ENCODE measurements at regions not wholly inside any gene's neighbourhood (a gene's known extent, or its start where the extent isn't known, plus 50 kb on each side); places are given as distances from the start of the nearest gene placed in this dataset.

DNA sequence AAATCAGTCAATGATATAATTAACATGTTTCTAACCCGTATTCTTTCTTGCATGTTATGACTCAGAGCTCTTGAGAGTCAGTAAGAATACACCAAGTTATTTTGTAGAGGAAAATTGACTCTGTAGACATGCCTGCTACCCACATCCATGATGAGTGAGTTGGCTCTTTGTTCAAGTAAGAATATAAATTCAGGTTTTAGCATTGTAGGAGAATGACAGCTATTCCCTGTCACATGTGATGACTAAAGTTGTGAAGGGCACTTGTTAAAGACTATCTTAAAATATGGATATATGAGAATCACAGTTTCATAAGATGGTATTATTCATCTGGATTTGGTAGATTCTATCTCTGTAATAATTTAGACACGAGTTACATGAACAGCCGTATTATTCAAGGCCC lies 209.1 kb downstream of the CCDC59 start:
- DNase-seq = no peak

DNA sequence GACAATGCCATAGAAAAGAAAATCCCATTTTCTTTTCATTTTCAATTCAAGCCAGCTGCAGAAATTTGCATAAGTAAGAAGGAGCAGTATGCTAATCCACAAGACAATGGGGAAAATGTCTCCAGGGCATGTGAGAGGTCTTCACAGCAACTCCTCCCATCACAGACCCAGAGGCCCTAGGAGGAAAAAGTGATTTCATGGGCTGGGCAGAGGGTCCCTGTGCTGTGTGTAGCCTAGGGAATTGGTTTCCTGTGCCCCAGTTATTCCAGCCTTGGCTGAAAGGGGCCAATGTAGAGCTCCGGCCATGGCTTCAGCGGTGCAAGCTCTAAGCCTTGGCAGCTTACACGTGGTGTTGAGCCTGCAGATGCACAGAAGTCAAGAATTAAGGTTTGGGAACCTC lies 211.4 kb downstream of the CCDC59 start:
- no peak for DNase-seq

DNA sequence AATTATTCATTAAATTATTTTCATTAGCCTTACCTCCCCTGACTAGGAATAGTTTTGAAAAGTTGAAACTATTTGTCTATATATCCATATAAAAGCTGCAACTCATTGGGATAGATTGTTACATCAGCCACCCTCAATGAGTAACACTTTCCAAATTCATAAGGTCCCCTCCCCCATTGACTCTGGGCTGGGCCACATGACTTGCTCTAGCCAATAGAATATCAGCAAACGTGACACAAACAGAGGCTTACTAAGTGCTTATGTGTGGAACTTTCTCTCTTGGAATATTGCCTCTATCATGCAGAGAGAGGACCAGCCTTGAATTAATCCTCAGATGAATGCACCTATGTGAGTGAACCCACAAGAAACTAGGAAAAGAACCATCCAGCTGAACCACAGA lies 213.7 kb downstream of the CCDC59 start:
- DNase-seq = no peak

DNA sequence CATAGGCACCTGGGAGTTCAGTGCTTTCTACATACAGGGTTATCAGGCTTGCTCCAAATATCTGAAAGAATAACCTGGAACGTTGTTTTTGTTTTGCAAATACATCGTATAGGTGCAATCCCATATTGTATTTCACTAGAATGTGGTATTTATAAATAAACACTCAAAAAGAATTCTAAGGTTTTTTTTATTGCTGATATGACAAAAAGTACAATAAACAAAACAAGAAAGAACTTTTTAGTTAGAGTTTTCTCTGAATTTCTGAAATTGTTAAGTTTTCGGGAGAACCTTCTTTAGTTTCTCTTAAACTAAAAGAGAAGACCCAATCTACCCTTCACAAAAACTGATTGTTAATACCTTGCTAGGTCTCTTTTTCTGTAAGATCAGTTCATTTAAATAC lies 225.8 kb downstream of the CCDC59 start:
- DNase-seq = no peak

DNA sequence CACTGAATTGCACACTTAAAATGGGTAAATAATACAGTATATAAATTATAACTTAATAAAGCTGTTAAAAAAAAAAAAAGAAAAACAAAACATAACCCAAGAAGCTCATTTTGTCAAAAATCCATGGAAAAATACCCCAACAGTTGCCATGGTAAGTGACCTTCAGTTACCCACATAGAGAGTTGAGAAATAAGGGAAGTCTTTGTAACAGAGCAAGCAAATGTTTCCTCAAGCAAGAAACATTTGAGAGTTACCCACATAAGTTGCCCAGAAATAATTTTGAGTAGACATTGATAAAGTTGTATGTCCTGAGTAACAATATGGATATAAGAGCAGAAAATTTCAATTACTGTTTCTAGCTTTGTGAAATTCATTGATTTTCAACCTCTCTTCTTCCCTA lies 227.4 kb downstream of the CCDC59 start:
- DNase-seq = no peak

DNA sequence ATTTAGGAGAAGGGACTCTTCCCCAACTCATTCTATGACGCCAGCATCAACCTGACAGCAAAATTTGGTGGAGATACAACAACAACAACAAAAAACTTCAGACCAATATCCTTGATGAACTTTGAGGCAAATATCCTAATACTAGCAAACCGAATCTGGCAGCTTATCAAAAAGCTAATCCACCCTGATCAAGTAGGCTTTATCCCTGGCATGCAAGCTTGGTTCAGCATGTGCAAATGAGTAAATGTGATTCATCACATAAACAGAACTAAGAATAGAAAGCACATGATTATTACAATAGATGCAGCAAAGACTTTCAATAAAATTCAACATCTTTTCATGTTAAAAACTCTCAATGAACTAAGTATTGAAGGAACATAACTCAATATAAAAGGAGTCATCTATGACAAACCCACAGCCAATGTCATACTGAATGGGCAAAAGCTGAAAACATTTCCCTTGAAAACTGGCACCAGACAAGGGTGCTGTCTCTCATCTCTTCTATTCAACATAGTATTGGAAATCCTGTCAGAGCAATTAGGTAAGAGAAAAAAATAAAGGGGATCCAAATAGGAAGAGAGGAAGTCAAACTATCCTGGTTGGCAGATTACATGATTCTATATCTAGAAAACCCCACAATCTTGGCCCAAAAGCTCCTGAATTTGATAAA lies 233.3 kb downstream of the CCDC59 start:
- DNase-seq = no peak

DNA sequence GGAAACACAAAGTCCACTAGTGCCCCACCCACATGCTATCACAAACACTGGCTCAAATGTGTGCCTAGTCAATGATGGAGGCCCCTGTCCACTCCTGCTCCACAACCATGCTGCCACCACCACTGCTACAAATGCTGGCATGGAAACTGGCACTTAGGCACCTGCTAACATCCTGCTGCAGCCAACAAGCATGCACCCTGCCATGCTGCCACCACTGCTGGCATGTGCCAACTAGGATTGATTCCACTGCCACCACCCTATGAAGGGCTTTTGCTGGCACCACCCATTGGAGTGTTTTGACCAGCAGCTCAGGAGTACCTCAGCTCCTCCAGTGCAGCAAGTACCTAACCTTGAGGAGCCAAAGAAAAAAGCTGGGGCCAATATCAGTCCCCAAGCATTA lies 236.6 kb downstream of the CCDC59 start:
- no peak for DNase-seq

DNA sequence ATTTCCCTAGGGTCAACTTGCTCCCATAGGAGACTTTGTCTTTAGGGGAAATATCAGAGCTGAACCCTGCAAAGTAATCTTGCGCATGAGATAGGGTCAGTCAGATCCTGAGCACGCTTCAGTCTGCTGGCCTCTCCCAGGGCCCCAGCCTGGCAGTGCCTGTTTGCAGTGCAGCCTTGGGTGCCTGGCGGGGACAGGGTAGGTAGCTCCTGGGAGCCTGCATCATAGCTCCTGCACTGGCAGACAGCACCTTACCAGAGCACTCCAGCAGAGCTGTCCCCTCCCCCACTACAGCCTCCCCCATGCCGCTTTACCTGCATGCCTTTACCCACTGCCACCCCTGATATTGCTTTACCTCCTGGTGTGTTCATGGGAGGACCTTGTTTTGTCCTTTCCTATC lies 237.3 kb downstream of the CCDC59 start:
- no peak for DNase-seq

DNA sequence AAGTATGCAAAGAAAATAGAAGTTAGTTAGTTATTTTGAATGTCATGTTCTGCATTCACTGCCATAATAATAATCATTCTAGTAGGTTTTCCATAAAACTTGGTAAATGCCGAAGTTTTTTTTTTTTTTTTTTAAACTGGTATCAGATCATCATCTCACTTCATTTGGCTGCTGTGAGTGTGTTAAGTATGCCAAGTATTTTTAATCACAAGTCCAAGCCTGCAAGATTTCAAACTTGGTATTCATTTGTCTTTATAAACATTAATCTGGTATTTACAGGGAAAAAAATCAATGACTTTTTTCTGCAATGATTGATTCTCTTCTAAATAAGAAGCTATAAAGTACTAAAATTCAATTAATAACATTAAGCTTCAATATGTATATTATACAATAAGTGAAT lies 248.9 kb downstream of the CCDC59 start:
- no peak for DNase-seq

DNA sequence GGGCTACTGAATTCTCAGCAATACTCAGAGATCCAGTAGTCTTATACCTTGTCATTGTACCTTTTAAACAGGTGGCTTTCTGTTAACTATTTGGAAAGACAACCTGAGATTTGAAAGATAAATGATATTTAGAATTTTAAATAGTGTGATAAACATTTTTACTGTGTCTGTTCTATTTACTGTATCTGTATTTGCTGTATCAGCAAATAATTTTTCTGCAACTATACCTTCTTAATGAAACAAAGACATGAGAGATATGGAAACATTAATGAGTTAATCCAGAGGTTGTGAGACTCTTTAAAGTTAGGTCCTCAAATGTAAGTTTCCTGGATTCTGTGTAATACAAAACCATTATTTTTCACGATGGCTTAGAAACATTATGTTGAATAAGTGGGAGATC lies 249.6 kb downstream of the CCDC59 start:
- no peak for DNase-seq

DNA sequence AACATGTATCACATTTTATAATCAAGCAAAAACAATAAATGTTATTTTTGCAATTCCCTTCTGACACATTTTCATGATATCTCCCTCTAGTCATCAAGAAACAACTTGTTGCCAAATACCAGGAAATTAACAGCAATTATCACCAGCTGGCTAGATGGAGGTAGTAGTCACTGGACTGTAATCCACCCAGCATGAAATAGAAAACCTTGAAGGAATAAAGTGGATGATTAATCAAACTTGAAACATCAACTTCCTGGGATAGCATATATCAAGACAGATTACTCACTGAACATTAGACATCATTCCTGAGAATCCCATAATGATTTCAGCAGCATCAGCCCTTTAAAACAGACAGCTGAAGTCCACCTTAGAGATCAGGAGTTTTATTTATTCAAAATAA lies 259.0 kb downstream of the CCDC59 start:
- no peak for DNase-seq

DNA sequence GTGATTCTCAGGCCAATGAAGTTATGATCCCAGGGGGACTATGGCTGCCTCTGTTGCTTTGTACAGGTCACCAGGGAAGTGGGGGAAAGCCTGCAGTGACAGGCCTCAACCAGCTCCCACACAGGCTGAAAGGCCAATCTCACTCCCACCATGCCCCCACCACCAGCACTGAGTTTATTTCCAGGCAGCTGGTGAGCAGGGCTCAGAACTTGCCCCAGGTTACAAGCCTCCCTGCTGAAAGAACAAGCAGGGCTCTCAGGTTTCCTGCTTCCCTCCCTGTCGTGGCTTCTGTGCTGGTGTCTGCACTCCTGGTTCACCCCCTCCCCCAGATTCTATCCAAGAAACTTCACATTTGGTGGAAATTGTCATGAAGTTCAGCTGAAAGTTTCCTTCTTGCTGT lies 260.3 kb downstream of the CCDC59 start:
- no peak for DNase-seq

DNA sequence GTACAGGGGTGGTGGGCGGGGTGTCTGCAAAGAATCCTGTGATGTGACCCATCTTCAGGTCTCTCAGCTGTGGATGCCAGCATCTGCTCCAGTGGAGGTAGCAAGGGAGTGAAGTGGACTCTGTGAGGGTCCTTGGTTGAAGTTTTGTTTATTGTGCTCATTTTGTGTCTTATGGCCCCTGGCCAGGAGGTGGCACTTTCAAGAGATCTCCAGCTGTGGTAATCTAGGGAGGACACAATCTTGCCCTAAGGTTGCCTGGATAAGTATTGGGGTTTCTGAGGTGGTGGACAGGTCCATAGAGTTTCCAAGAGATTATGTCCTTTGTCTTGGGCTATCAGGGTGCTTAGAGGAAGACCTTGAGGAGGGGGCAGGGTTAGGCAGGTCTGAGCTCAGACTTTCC lies 260.7 kb downstream of the CCDC59 start:
- no peak for DNase-seq

DNA sequence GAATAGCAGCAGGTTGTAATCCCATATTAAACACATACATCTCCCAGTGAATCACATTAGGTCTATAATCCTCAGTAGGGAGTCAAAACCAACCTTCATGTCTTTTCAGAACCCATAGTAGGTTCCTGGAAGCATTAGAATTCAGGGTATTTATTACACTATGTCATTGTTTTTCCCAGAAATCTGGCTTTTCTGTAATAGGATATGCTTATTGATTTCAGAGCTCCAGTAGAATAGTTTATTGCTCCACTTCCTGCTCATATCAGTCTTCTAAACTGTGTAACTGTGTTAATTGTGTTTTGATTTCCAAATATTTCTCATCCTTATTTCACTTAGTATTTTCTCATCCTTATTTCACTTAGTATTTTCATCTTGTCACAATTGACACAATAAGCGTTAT lies 268.0 kb downstream of the CCDC59 start:
- DNase-seq = no peak

DNA sequence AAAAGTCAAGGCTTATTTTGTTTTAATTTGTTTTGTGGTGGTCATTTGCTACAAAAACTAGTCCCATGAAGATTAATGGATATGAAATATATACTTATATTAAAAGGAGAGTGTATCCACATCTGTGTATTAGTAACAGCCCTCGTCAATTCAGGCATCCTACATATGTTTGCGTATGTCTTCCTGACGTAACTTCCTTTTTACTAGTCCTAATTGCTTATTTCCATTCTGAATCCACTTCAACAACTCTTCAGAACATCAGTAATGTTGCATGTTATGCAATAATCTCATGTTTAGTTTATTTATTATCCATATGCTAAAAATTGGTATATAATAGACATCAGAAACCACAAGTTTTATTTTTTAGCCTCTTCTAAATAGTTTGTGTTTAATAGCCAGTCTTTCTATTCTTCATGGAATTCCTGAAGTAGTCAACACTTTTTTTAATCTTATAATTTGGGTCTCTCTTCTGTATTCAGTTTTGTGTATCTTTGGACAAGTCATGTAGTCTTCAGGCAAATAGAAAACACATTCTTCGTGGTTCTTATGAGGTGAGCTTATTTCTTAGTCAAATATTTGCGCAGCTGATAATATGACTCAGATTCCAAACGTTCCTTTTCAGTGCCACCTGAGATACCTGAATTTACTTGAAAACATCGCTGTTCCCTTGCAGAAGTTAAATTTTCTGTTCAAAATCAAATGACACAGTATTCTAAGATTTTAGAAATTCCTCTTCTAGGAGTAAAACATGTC lies 268.6 kb downstream of the CCDC59 start:
- DNase-seq = no peak

DNA sequence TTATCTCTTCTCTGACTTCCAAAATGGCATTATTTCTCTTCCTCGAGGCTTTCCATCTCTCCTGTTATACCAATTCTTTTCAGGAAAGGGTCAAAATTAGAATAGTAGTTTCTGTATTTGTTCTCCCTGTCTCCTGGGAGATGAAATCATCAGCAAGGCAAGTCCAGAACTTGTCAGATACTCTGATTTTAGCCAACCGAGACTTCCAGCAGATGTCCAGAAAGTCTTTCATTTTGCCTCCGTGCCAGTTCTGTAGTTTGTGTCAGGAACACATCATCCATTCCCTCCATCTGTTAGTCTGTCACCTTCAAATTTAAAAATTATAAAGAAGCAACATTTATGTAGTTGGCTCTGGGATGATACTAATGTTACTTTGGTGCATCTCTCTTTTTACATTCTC lies 275.7 kb downstream of the CCDC59 start:
- DNase-seq = no peak

DNA sequence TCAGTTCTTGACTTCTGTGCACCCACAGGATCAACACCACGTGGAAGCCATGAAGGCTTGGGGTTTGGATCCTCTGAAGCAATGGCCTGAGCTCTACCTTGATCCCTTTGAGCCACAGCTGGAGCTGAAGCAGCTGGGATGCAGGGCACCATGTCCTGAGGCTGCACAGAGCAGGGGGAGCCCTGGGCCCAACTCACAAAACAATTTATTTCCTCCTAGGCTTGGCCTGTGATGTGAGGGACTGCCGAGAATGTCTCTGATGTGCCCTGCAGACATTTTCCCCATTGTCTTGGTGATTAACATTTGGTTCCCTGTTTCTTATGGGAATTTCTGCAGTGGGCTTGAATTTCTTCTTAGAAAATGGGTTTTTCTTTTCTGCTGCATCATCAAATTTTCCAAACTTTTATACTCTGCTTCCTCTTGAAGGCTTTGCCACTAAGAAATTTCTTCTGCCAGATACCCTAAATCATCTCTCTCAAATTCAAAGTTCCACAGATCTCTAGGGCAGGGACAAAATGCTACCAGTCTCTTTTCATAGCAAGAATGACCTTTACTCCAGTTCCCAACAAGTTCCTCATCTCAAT lies 288.2 kb downstream of the CCDC59 start:
- DNase-seq = no peak

DNA sequence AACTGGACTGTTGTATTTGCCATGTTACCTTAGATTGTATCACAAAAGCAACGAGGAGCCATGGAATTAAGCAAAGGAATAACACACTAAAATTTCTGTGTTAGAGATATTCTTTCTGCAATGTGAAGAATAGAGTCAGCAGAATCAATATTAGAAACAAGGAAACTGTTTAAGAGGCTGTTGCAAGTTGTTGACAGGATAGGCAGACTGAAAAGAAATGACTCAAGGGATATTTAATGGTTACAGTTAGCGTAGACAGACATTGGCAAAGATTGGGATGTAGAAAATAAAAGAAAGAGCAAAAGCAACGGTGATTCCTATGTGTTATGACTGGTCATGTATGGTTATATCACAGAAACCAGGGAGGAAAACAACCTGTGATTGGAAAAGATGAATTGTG lies 299.0 kb upstream of the PPFIA2 start:
- no peak for DNase-seq

DNA sequence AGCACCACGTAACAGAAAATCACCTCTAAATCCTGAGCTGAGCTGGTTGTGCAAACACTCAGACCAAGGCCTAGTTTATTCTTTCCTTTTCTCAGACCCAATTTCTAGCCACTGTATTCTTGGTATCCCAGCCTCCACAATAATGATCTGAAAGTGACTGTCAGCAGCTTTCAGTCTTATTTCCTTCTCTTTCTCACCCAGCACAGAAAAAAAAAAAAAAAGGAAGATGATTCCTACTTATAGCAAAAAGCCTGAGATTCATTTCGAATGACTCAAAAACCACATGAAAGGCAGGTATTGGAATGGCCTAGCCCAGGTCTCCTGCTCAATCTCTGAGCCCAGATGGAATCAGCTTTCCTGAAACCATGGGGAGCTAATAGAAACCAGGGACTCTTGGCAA lies 298.6 kb upstream of the PPFIA2 start:
- no peak for DNase-seq

DNA sequence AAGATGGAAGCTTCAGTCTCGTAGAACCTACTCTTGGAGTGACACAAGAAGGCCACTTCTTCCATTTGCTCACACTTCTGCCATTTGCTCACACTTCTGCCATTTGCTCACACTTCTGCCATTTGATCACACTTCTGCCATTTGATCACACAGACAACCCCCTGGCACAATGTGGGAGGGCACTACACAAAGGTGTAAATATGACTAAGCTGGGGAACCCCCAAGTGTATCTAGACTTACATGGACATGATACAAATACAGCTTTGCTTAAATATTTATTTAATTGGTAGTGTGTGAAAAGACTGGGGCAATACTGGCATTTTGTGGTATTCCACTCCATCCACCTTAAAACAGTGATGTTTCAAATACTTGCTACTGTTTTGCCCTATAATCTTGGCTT lies 296.2 kb upstream of the PPFIA2 start:
- DNase-seq = no peak

DNA sequence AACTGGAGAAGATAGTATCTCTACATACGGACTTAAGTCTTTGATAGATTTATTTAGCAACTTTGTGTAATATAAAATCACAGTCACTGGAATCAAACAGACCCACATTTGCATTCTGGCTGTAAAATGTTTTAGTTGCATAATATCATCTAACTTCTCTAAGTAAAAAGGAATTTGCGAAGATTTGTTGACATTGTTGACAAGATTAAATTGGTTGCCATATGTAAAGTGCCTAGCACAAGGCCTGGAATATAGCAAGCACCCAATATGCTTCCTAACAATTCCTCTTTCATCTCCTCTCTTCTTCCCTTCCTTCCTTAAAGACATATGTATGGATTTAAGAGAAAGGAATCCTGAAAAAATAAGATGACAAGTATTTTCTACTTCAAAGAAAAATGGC lies 295.4 kb upstream of the PPFIA2 start:
- DNase-seq = no peak

DNA sequence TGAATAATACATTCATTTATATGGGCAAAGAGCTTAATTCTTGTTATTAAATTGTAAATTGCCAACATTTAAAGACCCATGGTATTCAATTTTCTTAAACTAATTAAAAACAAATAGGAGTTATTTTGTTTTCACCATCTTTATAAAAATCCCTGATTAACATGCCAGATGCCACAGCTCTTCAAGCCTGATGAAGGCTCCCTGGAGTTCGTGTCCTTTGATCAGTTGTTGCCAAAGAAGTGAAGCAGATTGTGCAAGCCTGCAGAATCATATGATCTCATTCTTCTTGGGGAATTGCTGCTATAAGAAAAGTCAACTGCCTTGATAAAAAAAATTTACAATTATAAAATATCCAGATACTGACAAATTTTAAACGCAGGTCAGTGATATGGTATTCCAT lies 288.3 kb upstream of the PPFIA2 start:
- no peak for DNase-seq

DNA sequence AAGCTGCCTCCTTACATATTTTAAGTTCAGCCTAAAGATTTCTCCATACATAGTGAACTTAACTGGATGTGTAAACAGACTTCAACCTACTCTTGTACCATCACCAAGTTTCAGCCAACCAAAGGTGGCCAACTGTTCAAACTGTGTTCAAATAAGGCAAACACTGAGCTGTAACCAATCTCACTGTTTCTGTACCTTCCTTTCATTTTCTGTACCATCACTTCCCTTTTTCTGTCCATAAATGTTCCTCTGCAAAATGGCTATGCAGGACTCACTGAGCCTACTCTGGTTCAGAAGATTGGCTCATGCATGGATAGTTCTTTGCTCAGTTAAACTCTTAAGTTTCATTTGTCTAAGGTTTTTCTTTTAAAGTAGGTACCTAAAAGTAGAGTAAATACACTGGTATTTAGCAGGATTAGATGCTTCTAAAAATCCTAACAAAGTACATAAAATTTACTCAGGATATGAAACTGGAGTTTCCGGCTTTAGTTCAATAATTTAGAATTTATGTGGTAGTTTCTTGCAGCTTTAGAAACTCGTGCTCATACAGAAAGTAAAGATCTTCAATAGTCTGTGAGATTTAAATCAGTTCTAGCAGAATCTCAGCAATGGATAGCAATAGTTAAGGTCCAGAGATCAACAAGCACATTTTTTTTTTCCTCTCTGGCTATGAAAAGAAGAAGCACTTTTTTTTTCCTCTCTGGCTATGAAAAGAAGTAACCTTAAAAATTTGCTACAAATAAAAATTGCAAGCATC lies 282.0 kb upstream of the PPFIA2 start:
- no peak for DNase-seq

DNA sequence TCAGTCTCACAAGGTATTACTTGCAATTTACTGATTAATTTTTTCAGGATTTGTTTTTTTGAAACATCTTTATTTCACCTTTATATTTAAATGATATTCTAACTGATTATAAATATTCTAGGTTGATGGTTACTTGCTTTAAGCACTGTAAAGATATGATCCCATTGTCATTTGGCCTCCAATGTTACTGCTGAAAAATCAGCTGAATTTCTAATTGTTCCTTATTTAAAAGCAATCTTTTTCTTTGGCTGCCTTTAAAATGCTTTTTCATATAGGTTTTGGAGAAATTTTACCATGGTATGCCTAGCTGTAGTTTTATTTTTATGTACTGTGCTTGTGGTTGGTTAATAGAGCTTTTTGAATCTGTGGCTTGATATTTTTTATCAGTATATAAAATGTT lies 275.6 kb upstream of the PPFIA2 start:
- DNase-seq = no peak
